Liver (tissue), 8 donors: ENCODE measurements at regions not wholly inside any gene's neighbourhood (a gene's known extent, or its start where the extent isn't known, plus 50 kb on each side); places are given as distances from the start of the nearest gene placed in this dataset.

Experiments
- DNase-seq: peaks from one replicate; pipeline ENCODE4 v3.0.0-alpha.2; 2017; ENCODE audit warnings: low spot score
- H3K27ac ChIP-seq, 2 donors: one replicate each; pipeline ENCODE4 v1.7.0; 2013; ENCODE audit warnings: inconsistent platforms in 2 of 2, low read length in 2 of 2, control low read depth in 1 of 2, low read depth in 1 of 2, mild to moderate bottlenecking in 1 of 2
- H3K27me3 ChIP-seq, 4 donors: one replicate each; pipeline versions ENCODE4 v1.6.1 to v1.7.0; 2013; ENCODE audit warnings: low read length in 3 of 4, inconsistent platforms in 1 of 4, mild to moderate bottlenecking in 1 of 4, moderate library complexity in 1 of 4; ENCODE audit not compliant: control insufficient read depth in 4 of 4, insufficient read depth in 4 of 4
- H3K36me3 ChIP-seq, 4 donors: one replicate each; pipeline versions ENCODE4 v1.6.1 to v1.7.0; 2013; ENCODE audit warnings: low read length in 3 of 4, mild to moderate bottlenecking in 3 of 4, low read depth in 1 of 4, moderate library complexity in 1 of 4; ENCODE audit not compliant: control insufficient read depth in 4 of 4, insufficient read depth in 3 of 4
- H3K4me1 ChIP-seq, 4 donors: one replicate each; pipeline versions ENCODE4 v1.6.1 to v1.7.0; 2013; ENCODE audit warnings: low read length in 3 of 4, mild to moderate bottlenecking in 3 of 4, moderate library complexity in 1 of 4; ENCODE audit not compliant: control insufficient read depth in 4 of 4, insufficient read depth in 4 of 4
- H3K4me3 ChIP-seq, 3 donors: one replicate each; pipeline versions ENCODE4 v1.6.1 to v1.7.0; 2013; ENCODE audit warnings: low read length in 3 of 3, control low read depth in 1 of 3, low read depth in 1 of 3, mild to moderate bottlenecking in 1 of 3
- H3K9ac ChIP-seq, 2 donors: one replicate each; pipeline ENCODE4 v1.7.0; 2013; ENCODE audit warnings: low read length in 2 of 2, mild to moderate bottlenecking in 2 of 2, moderate library complexity in 2 of 2, control low read depth in 1 of 2, low read depth in 1 of 2
- H3K9me3 ChIP-seq, 4 donors: one replicate each; pipeline versions ENCODE4 v1.6.1 to v1.7.0; 2013; ENCODE audit warnings: low read length in 3 of 4; ENCODE audit not compliant: control insufficient read depth in 4 of 4
- EGR1 ChIP-seq, 2 donors: IDR thresholded peaks; 2 replicates each; pipeline ENCODE4 v1.6.1; 2016 to 2018; ENCODE audit warnings: antibody characterized with exemption in 2 of 2, low read depth in 2 of 2
- FOXA1 ChIP-seq: IDR thresholded peaks from 2 replicates; pipeline ENCODE4 v1.6.1; 2016; ENCODE audit warnings: antibody characterized with exemption
- FOXA2 ChIP-seq: IDR thresholded peaks from 2 replicates; pipeline ENCODE4 v1.6.1; 2016; ENCODE audit warnings: antibody characterized with exemption
- GABPA ChIP-seq, 2 donors: IDR thresholded peaks in 1 of 2; conservative IDR thresholded peaks in 1 of 2; 2 replicates each; pipeline ENCODE4 v1.6.1; 2016; ENCODE audit warnings: antibody characterized with exemption in 2 of 2, mild to moderate bottlenecking in 1 of 2, moderate library complexity in 1 of 2
- HNF4A ChIP-seq, 2 donors: conservative IDR thresholded peaks; 2 replicates each; pipeline ENCODE4 v1.6.1; 2016; ENCODE audit warnings: antibody characterized with exemption in 2 of 2, mild to moderate bottlenecking in 2 of 2
- HNF4G ChIP-seq: IDR thresholded peaks from 2 replicates; pipeline ENCODE4 v1.6.1; 2016; ENCODE audit warnings: antibody characterized with exemption
- JUND ChIP-seq, 2 donors: IDR thresholded peaks; 2 replicates each; pipeline ENCODE4 v1.6.1; 2016; ENCODE audit warnings: antibody characterized with exemption in 2 of 2
- NR2F2 ChIP-seq: IDR thresholded peaks from 2 replicates; pipeline ENCODE4 v1.6.1; 2016; ENCODE audit warnings: antibody characterized with exemption
- RAD21 ChIP-seq, 2 donors: IDR thresholded peaks; 2 replicates each; pipeline ENCODE4 v1.6.1; 2016; ENCODE audit warnings: antibody characterized with exemption in 2 of 2, mild to moderate bottlenecking in 2 of 2
- RXRA ChIP-seq, 2 donors: IDR thresholded peaks; 2 replicates each; pipeline ENCODE4 v1.6.1; 2017 to 2018; ENCODE audit warnings: antibody characterized with exemption in 2 of 2, mild to moderate bottlenecking in 1 of 2
- SP1 ChIP-seq: IDR thresholded peaks from 2 replicates; pipeline ENCODE4 v1.6.1; 2018; ENCODE audit warnings: antibody characterized with exemption, mild to moderate bottlenecking
- TAF1 ChIP-seq: conservative IDR thresholded peaks from 2 replicates; pipeline ENCODE4 v1.6.1; 2016; ENCODE audit warnings: antibody characterized with exemption, mild to moderate bottlenecking
- YY1 ChIP-seq: IDR thresholded peaks from 2 replicates; pipeline ENCODE4 v1.6.1; 2016; ENCODE audit warnings: antibody characterized with exemption, mild to moderate bottlenecking
- WGBS: extraction: QIAGEN DNeasy Blood & Tissue Kit; methylation state at CpG from one replicate; pipeline ENCODE4 v1.1.7; 2013; 5-methylcytosine and 5-hydroxymethylcytosine counted together
- TF ChIP-seq, protein P1 (sequence below): IDR thresholded peaks from 2 replicates; pipeline ENCODE4 v1.6.1; 2016; ENCODE audit warnings: antibody characterized with exemption, mild to moderate bottlenecking
- TF ChIP-seq, protein P2 (sequence below): IDR thresholded peaks from 2 replicates; pipeline ENCODE4 v1.6.1; 2016; ENCODE audit warnings: antibody characterized with exemption
- TF ChIP-seq, protein P3 (sequence below): fragments of 150-350 bp; IDR thresholded peaks from 2 replicates; pipeline ENCODE4 v1.5.1; 2017; ENCODE audit warnings: improper control_type of control experiment, low read depth, low read length; ENCODE audit not compliant: missing input control
- TF ChIP-seq, protein P4 (sequence below): IDR thresholded peaks from 2 replicates; pipeline ENCODE4 v1.6.1; 2016; ENCODE audit warnings: antibody characterized with exemption
- donor health status: healthy.
- donor health status: healthy.
- donor health status: healthy.
- donor health status: healthy.
- donor health status: healthy.

DNA sequence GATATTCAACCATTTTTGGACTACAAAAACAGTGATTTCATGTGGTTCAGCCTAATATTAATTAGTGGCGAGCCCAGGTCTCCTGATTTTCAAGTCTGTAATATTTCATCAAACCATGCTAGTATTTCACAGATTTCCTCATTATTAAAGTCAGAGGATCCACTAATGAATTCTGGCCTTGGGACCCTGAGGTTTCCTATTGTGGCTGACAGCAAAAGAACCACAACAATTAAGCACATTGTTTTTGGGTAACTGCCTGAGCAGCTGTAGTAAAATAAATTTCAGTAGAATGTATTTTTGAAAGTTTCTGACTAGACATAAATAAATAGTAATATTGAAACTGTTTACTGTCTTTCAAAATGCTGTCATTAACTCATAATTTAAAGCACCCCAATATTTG lies 630.7 kb upstream of the MMS22L start:
- DNase-seq, result no peak
- no peaks in the 10 kb centered on the region for H3K9me3 ChIP-seq
- H3K27ac ChIP-seq, result no peak overlapping the region
- no peaks in the 10 kb centered on the region for H3K27me3 ChIP-seq
- no peaks in the 10 kb centered on the region for H3K4me1 ChIP-seq
- H3K9ac ChIP-seq, result no peak overlapping the region
- TF ChIP-seq, protein P1, sequence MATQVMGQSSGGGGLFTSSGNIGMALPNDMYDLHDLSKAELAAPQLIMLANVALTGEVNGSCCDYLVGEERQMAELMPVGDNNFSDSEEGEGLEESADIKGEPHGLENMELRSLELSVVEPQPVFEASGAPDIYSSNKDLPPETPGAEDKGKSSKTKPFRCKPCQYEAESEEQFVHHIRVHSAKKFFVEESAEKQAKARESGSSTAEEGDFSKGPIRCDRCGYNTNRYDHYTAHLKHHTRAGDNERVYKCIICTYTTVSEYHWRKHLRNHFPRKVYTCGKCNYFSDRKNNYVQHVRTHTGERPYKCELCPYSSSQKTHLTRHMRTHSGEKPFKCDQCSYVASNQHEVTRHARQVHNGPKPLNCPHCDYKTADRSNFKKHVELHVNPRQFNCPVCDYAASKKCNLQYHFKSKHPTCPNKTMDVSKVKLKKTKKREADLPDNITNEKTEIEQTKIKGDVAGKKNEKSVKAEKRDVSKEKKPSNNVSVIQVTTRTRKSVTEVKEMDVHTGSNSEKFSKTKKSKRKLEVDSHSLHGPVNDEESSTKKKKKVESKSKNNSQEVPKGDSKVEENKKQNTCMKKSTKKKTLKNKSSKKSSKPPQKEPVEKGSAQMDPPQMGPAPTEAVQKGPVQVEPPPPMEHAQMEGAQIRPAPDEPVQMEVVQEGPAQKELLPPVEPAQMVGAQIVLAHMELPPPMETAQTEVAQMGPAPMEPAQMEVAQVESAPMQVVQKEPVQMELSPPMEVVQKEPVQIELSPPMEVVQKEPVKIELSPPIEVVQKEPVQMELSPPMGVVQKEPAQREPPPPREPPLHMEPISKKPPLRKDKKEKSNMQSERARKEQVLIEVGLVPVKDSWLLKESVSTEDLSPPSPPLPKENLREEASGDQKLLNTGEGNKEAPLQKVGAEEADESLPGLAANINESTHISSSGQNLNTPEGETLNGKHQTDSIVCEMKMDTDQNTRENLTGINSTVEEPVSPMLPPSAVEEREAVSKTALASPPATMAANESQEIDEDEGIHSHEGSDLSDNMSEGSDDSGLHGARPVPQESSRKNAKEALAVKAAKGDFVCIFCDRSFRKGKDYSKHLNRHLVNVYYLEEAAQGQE, result no peak
- no peak for TF ChIP-seq FOXA2
- no peak for TF ChIP-seq EGR1 (IDR thresholded peaks at IDR 0.05; ENCODE audit: low read depth in 2 of 2)
- no peak for TF ChIP-seq JUND (IDR thresholded peaks at IDR 0.05)
- no peak for TF ChIP-seq HNF4G
- TF ChIP-seq FOXA1, result no peak
- no peak for TF ChIP-seq YY1
- no peak for TF ChIP-seq HNF4A (conservative IDR thresholded peaks at IDR 0.05)
- TF ChIP-seq, protein P2, sequence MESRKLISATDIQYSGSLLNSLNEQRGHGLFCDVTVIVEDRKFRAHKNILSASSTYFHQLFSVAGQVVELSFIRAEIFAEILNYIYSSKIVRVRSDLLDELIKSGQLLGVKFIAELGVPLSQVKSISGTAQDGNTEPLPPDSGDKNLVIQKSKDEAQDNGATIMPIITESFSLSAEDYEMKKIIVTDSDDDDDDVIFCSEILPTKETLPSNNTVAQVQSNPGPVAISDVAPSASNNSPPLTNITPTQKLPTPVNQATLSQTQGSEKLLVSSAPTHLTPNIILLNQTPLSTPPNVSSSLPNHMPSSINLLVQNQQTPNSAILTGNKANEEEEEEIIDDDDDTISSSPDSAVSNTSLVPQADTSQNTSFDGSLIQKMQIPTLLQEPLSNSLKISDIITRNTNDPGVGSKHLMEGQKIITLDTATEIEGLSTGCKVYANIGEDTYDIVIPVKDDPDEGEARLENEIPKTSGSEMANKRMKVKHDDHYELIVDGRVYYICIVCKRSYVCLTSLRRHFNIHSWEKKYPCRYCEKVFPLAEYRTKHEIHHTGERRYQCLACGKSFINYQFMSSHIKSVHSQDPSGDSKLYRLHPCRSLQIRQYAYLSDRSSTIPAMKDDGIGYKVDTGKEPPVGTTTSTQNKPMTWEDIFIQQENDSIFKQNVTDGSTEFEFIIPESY, result no peak
- no peak for TF ChIP-seq SP1
- no peak for TF ChIP-seq RAD21 (IDR thresholded peaks at IDR 0.05)
- TF ChIP-seq GABPA (IDR thresholded peaks at IDR 0.05 in 1 of 2, conservative IDR thresholded peaks at IDR 0.05 in 1 of 2), result no peak
- TF ChIP-seq, protein P3, sequence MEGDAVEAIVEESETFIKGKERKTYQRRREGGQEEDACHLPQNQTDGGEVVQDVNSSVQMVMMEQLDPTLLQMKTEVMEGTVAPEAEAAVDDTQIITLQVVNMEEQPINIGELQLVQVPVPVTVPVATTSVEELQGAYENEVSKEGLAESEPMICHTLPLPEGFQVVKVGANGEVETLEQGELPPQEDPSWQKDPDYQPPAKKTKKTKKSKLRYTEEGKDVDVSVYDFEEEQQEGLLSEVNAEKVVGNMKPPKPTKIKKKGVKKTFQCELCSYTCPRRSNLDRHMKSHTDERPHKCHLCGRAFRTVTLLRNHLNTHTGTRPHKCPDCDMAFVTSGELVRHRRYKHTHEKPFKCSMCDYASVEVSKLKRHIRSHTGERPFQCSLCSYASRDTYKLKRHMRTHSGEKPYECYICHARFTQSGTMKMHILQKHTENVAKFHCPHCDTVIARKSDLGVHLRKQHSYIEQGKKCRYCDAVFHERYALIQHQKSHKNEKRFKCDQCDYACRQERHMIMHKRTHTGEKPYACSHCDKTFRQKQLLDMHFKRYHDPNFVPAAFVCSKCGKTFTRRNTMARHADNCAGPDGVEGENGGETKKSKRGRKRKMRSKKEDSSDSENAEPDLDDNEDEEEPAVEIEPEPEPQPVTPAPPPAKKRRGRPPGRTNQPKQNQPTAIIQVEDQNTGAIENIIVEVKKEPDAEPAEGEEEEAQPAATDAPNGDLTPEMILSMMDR, result no peak
- TF ChIP-seq NR2F2, result no peak
- TF ChIP-seq, protein P4, sequence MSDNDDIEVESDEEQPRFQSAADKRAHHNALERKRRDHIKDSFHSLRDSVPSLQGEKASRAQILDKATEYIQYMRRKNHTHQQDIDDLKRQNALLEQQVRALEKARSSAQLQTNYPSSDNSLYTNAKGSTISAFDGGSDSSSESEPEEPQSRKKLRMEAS, result no peak
- TF ChIP-seq RXRA (IDR thresholded peaks at IDR 0.05), result no peak
- no peak for TF ChIP-seq TAF1
- no peak overlapping the region for H3K4me3 ChIP-seq
- WGBS, result 70% methylated on average over 1 of the region's 1 CpG
- no peaks in the 10 kb centered on the region for H3K36me3 ChIP-seq

DNA sequence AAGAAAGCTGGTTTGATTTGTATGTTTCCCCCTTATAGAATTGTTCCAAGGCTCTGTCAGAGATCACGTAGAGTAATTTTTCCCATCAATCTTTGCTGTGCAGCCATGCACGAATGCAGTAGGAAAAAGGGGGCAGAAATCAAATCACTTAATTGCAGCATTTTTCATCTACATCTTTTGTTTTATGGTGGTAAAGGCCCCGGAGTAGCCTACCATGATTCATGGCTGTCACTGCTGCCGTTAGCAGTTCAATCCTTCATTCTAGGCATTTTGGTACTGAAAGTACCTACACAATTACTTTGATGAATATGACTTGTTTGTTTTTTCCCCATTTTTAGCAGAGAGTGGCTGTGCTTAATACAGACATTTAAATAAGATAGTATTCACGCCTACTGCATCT lies 631.9 kb upstream of the MMS22L start:
- no peak for TF ChIP-seq NR2F2
- no peak for TF ChIP-seq RAD21 (IDR thresholded peaks at IDR 0.05)
- no peak for TF ChIP-seq JUND (IDR thresholded peaks at IDR 0.05)
- no peak for TF ChIP-seq FOXA2
- TF ChIP-seq SP1, result no peak
- TF ChIP-seq, protein P3, result no peak
- no peak for TF ChIP-seq HNF4G
- no peak for TF ChIP-seq FOXA1
- no peak for TF ChIP-seq RXRA (IDR thresholded peaks at IDR 0.05)
- TF ChIP-seq YY1, result no peak
- TF ChIP-seq HNF4A (conservative IDR thresholded peaks at IDR 0.05), result no peak
- no peak for TF ChIP-seq EGR1 (IDR thresholded peaks at IDR 0.05; ENCODE audit: low read depth in 2 of 2)
- H3K36me3 ChIP-seq, result no peaks in the 10 kb centered on the region
- H3K27ac ChIP-seq, result no peak overlapping the region
- 74% methylated on average over 5 of the region's 5 CpGs for WGBS
- no peak overlapping the region for H3K9ac ChIP-seq
- no peaks in the 10 kb centered on the region for H3K9me3 ChIP-seq
- DNase-seq, result no peak
- H3K4me1 ChIP-seq, result no peaks in the 10 kb centered on the region
- no peak overlapping the region for H3K4me3 ChIP-seq
- no peaks in the 10 kb centered on the region for H3K27me3 ChIP-seq
